ENCODE measurements at regions not wholly inside any gene's neighbourhood (a gene's known extent, or its start where the extent isn't known, plus 50 kb on each side); places are given as distances from the start of the nearest gene placed in this dataset.

GRCh38 chr10:28939281-28940157 lies 262.2 kb downstream of the BAMBI start:
- Histone ChIP-seq H3K4me3 (ENCODE audit: low read depth, low read length) (no peak overlapping the region), H3K36me3 (ENCODE audit: control insufficient read depth, insufficient read depth, low read length) (no peaks in the 10 kb centered on the region), H3K27me3 (ENCODE audit: control insufficient read depth, insufficient read depth, low read length) (peaks cover 8% of the 10 kb centered on the region)
- POLR2A ChIA-PET: no interaction called here
- DNase-seq (ENCODE audit: low read depth): no peak
- no peak for TF ChIP-seq CTCF (IDR thresholded peaks at IDR 0.05; ENCODE audit: insufficient read depth, low read depth, low read length)
- CTCF ChIA-PET: interaction anchor here (0.7 to 1.2 kb wide), 3 partner anchors 8 to 52 kb away, joined by 3 to 4 read pairs (median 3); no protein-coding TSS in a partner anchor

GRCh38 chr10:28940158-28940888 lies 263.0 kb downstream of the BAMBI start:
- CTCF ChIA-PET: interaction anchor here (1.0 to 1.2 kb wide), 2 partner anchors 9 to 24 kb away, joined by 3 read pairs; no protein-coding TSS in a partner anchor
- DNase-seq (ENCODE audit: low read depth): no peak
- no peak for TF ChIP-seq CTCF (IDR thresholded peaks at IDR 0.05; ENCODE audit: insufficient read depth, low read depth, low read length)
- Histone ChIP-seq H3K4me3 (ENCODE audit: low read depth, low read length) (no peak overlapping the region), H3K36me3 (ENCODE audit: control insufficient read depth, insufficient read depth, low read length) (no peaks in the 10 kb centered on the region), H3K27me3 (ENCODE audit: control insufficient read depth, insufficient read depth, low read length) (peaks cover 8% of the 10 kb centered on the region)
- POLR2A ChIA-PET: no interaction called here

- Histone ChIP-seq H3K27me3 (ENCODE audit: control insufficient read depth, insufficient read depth, low read length) (peaks cover 8% of the 10 kb centered on the region), H3K4me3 (ENCODE audit: low read depth, low read length) (no peak overlapping the region), H3K36me3 (ENCODE audit: control insufficient read depth, insufficient read depth, low read length) (no peaks in the 10 kb centered on the region)
- TF ChIP-seq CTCF (IDR thresholded peaks at IDR 0.05; ENCODE audit: insufficient read depth, low read depth, low read length): no peak
- CTCF ChIA-PET: no interaction called here
- POLR2A ChIA-PET: no interaction called here
- no peak for DNase-seq (ENCODE audit: low read depth)
These were observed 264.7 kb downstream of the BAMBI start for GRCh38 chr10:28942012-28942411.

- no peak for DNase-seq (ENCODE audit: low read depth)
- no peaks in the 10 kb centered on the region for H3K36me3 ChIP-seq (ENCODE audit: control insufficient read depth, insufficient read depth, low read length)
- no peak for TF ChIP-seq CTCF (IDR thresholded peaks at IDR 0.05; ENCODE audit: insufficient read depth, low read depth, low read length)
- no peaks in the 10 kb centered on the region for H3K27me3 ChIP-seq (ENCODE audit: control insufficient read depth, insufficient read depth, low read length)
- POLR2A ChIA-PET: interaction anchor here (0.6 to 1.2 kb wide), 2 partner anchors 45 to 614 kb away, joined by 3 to 9 read pairs; no protein-coding TSS in a partner anchor
- no peak overlapping the region for H3K4me3 ChIP-seq (ENCODE audit: low read depth, low read length)
- CTCF ChIA-PET: interaction anchor here (1.7 kb wide), 1 partner anchor 283 kb away, joined by 5 read pairs; no protein-coding TSS in a partner anchor
These were observed 268.6 kb downstream of the BAMBI start for GRCh38 chr10:28945959-28946358.

- Histone ChIP-seq H3K36me3 (ENCODE audit: control insufficient read depth, insufficient read depth, low read length) (no peaks in the 10 kb centered on the region), H3K27me3 (ENCODE audit: control insufficient read depth, insufficient read depth, low read length) (no peaks in the 10 kb centered on the region), H3K4me3 (ENCODE audit: low read depth, low read length) (no peak overlapping the region)
- peak; percentile 51 for DNase-seq (ENCODE audit: low read depth)
- ChIA-PET POLR2A (interaction anchor here (0.6 to 1.2 kb wide), 2 partner anchors 45 to 615 kb away, joined by 3 to 9 read pairs; no protein-coding TSS in a partner anchor), CTCF (interaction anchor here (1.7 kb wide), 1 partner anchor 283 kb away, joined by 5 read pairs; no protein-coding TSS in a partner anchor)
- no peak for TF ChIP-seq CTCF (IDR thresholded peaks at IDR 0.05; ENCODE audit: insufficient read depth, low read depth, low read length)
These were observed 269.2 kb downstream of the BAMBI start for GRCh38 chr10:28946479-28946878.

All from BJ (cell line).